Spleen (tissue), 11 donors: ENCODE measurements at regions not wholly inside any gene's neighbourhood (a gene's known extent, or its start where the extent isn't known, plus 50 kb on each side); places are given as distances from the start of the nearest gene placed in this dataset.

ENCODE experiments used
- DNase-seq: peaks from one replicate; pipeline ENCODE4 v3.0.0-alpha.2; 2020
- H3K27ac ChIP-seq, 8 donors: fragments of 200-600 bp; sonication (generic) in 7 of 8; 1 replicate in 4 of 8; 2 replicates in 4 of 8; pipeline versions ENCODE4 v1.5.0 to v1.8.0; 2016 to 2021; ENCODE audit warnings: inconsistent platforms in 4 of 8, mild to moderate bottlenecking in 4 of 8, moderate library complexity in 1 of 8
- H3K27me3 ChIP-seq, 7 donors: fragments of 200-600 bp; sonication (generic) in 6 of 7; replicated peaks in 1 of 7; 1 replicate in 4 of 7; 2 replicates in 3 of 7; pipeline versions ENCODE4 v1.5.0 to v1.8.0; 2016 to 2021; ENCODE audit warnings: inconsistent platforms in 3 of 7, mild to moderate bottlenecking in 1 of 7
- H3K36me3 ChIP-seq, 6 donors: fragments of 200-600 bp; sonication (generic) in 5 of 6; 1 replicate in 4 of 6; 2 replicates in 2 of 6; pipeline versions ENCODE4 v1.5.0 to v1.8.0; 2016 to 2021; ENCODE audit warnings: inconsistent platforms in 2 of 6
- H3K4me1 ChIP-seq, 6 donors: fragments of 200-600 bp; sonication (generic) in 5 of 6; 1 replicate in 3 of 6; 2 replicates in 3 of 6; pipeline versions ENCODE4 v1.5.0 to v1.8.0; 2016 to 2021; ENCODE audit warnings: inconsistent platforms in 3 of 6
- H3K4me3 ChIP-seq, 8 donors: fragments of 200-600 bp; sonication (generic) in 7 of 8; 1 replicate in 4 of 8; 2 replicates in 4 of 8; pipeline versions ENCODE4 v1.5.0 to v1.8.0; 2016 to 2021; ENCODE audit warnings: inconsistent platforms in 4 of 8, mild to moderate bottlenecking in 4 of 8, moderate library complexity in 2 of 8
- H3K9me3 ChIP-seq, 8 donors: fragments of 200-600 bp; sonication (generic) in 7 of 8; 1 replicate in 4 of 8; 2 replicates in 4 of 8; pipeline versions ENCODE4 v1.5.0 to v1.8.0; 2016 to 2021; ENCODE audit warnings: inconsistent platforms in 4 of 8
- POLR2A ChIP-seq, 3 donors: fragments of 450-650 bp; IDR thresholded peaks; one replicate each; pipeline ENCODE4 v1.5.1; 2017; ENCODE audit warnings: antibody characterized with exemption in 3 of 3, mild to moderate bottlenecking in 1 of 3
- POLR2AphosphoS5 ChIP-seq, 3 donors: sonication (generic); formaldehyde crosslinking; IDR thresholded peaks; one replicate each; pipeline ENCODE4 v1.5.1; 2017; ENCODE audit warnings: antibody characterized with exemption in 3 of 3
- WGBS, 5 donors: extraction: QIAGEN DNeasy Blood & Tissue Kit in 3 of 5; methylation state at CpG; one replicate each; pipeline versions ENCODE4 v1.1.5 to v1.1.7; 2013 to 2018; 5-methylcytosine and 5-hydroxymethylcytosine counted together
- intact Hi-C: fragments of 100-400 bp; cut with DNase I; formaldehyde crosslinking; loops from one replicate; pipeline ENCODE4 v1.15.0; 2023; ENCODE audit warnings: low total_unique reads
- TF ChIP-seq, protein P1 (sequence below), 11 experiments: fragments of 200-600 bp in 7 of 11; fragments of 450-650 bp in 4 of 11; sonication (generic) in 4 of 11; IDR thresholded peaks in 8 of 11; conservative IDR thresholded peaks in 3 of 11; 1 replicate in 7 of 11; 2 replicates in 4 of 11; pipeline versions ENCODE4 v1.4.0 to v1.8.0; 2016 to 2021; ENCODE audit warnings: antibody characterized with exemption in 11 of 11, inconsistent platforms in 4 of 11, mild to moderate bottlenecking in 1 of 11
- donor health status: healthy with polysubstance abuse.
- donor health status: DM: no; HTN: no; CAD: no; lungs with moderate emphysema.
- donor health status: DM: no; HTN: no; CAD: no.
- donor health status: Bipolar disorder and iron deficiency.
- donor health status: healthy.
- donor health status: DM: no; HTN: no; CAD: no.
- donor health status: DM: yes; HTN: yes; CAD: no.

- intact Hi-C loops: no loop called here
- H3K4me3 ChIP-seq: no peak overlapping the region
- H3K27me3 ChIP-seq: no peaks in the 10 kb centered on the region
- H3K4me1 ChIP-seq: no peaks in the 10 kb centered on the region
- DNase-seq: no peak
- no peaks in the 10 kb centered on the region for H3K36me3 ChIP-seq
- TF ChIP-seq POLR2AphosphoS5 (IDR thresholded peaks at IDR 0.05) (no peak), POLR2A (IDR thresholded peaks at IDR 0.05) (no peak)
- TF ChIP-seq, protein P1, sequence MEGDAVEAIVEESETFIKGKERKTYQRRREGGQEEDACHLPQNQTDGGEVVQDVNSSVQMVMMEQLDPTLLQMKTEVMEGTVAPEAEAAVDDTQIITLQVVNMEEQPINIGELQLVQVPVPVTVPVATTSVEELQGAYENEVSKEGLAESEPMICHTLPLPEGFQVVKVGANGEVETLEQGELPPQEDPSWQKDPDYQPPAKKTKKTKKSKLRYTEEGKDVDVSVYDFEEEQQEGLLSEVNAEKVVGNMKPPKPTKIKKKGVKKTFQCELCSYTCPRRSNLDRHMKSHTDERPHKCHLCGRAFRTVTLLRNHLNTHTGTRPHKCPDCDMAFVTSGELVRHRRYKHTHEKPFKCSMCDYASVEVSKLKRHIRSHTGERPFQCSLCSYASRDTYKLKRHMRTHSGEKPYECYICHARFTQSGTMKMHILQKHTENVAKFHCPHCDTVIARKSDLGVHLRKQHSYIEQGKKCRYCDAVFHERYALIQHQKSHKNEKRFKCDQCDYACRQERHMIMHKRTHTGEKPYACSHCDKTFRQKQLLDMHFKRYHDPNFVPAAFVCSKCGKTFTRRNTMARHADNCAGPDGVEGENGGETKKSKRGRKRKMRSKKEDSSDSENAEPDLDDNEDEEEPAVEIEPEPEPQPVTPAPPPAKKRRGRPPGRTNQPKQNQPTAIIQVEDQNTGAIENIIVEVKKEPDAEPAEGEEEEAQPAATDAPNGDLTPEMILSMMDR (IDR thresholded peaks at IDR 0.05 in 8 of 11, conservative IDR thresholded peaks at IDR 0.05 in 3 of 11): no peak
- WGBS, 5 donors: 83 to 93% (median 91%) methylated on average over 6 of the region's 6 CpGs
- no peak overlapping the region for H3K27ac ChIP-seq
- H3K9me3 ChIP-seq: peaks cover 0 to 6% (median 0%) of the 10 kb centered on the region in 8 donors
Observed at GRCh38 chr2:129464631-129465030, 514.8 kb upstream of the RAB6C start.

GRCh38 chr2:129465045-129465444, 514.4 kb upstream of the RAB6C start:
- WGBS, 5 donors: 80 to 94% (median 88%) methylated on average over 11 of the region's 11 CpGs
- Histone ChIP-seq H3K36me3 (no peaks in the 10 kb centered on the region), H3K27ac (no peak overlapping the region), H3K4me1 (no peaks in the 10 kb centered on the region), H3K9me3 (peaks cover 0 to 6% (median 0%) of the 10 kb centered on the region in 8 donors), H3K4me3 (no peak overlapping the region), H3K27me3 (no peaks in the 10 kb centered on the region)
- DNase-seq: no peak
- TF ChIP-seq POLR2AphosphoS5 (IDR thresholded peaks at IDR 0.05) (no peak), POLR2A (IDR thresholded peaks at IDR 0.05) (no peak)
- TF ChIP-seq, protein P1 (IDR thresholded peaks at IDR 0.05 in 8 of 11, conservative IDR thresholded peaks at IDR 0.05 in 3 of 11): no peak
- intact Hi-C loops: no loop called here

DNA sequence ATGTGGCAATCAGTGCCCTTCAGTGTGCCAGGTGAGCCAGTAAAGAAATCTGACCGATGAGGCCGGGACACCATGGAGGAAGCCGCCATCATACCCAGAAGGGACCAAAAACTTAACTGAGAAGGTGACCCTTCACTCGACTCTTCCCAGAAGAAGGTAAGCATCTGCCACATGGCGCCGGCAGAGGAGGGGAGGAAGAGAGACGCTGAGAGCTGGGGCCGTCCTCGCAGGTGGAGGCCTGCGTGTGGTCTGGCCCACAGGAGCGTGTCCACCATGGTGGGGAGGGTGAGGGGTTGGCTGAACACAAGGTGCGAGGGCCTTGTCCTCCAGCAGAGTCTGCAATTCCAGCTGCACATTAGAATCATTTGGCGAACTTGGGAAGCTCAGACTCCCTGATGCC, 513.1 kb upstream of the RAB6C start:
- Histone ChIP-seq H3K9me3 (peaks cover 0 to 6% (median 0%) of the 10 kb centered on the region in 8 donors), H3K27ac (no peak overlapping the region), H3K36me3 (no peaks in the 10 kb centered on the region), H3K4me1 (no peaks in the 10 kb centered on the region), H3K27me3 (no peaks in the 10 kb centered on the region), H3K4me3 (no peak overlapping the region)
- 87 to 95% (median 90%) methylated on average over 13 of the region's 13 CpGs for WGBS, 5 donors
- DNase-seq: no peak
- intact Hi-C loops: no loop called here
- no peak for TF ChIP-seq POLR2AphosphoS5 (IDR thresholded peaks at IDR 0.05)
- TF ChIP-seq, protein P1 (IDR thresholded peaks at IDR 0.05 in 8 of 11, conservative IDR thresholded peaks at IDR 0.05 in 3 of 11): no peak
- TF ChIP-seq POLR2A (IDR thresholded peaks at IDR 0.05): no peak

GRCh38 chr2:129467012-129467779, 512.3 kb upstream of the RAB6C start:
- no peaks in the 10 kb centered on the region for H3K27me3 ChIP-seq
- TF ChIP-seq POLR2AphosphoS5 (IDR thresholded peaks at IDR 0.05) (no peak), POLR2A (IDR thresholded peaks at IDR 0.05) (no peak)
- TF ChIP-seq, protein P1 (IDR thresholded peaks at IDR 0.05 in 8 of 11, conservative IDR thresholded peaks at IDR 0.05 in 3 of 11): no peak
- H3K9me3 ChIP-seq: peaks cover 0 to 6% (median 0%) of the 10 kb centered on the region in 8 donors
- no peaks in the 10 kb centered on the region for H3K36me3 ChIP-seq
- intact Hi-C loops: no loop called here
- no peak overlapping the region for H3K27ac ChIP-seq
- DNase-seq: no peak
- no peak overlapping the region for H3K4me3 ChIP-seq
- WGBS, 5 donors: 71 to 84% (median 79%) methylated on average over 11 of the region's 11 CpGs
- H3K4me1 ChIP-seq: no peaks in the 10 kb centered on the region
